Left lung (tissue), 4 donors: ENCODE measurements at regions not wholly inside any gene's neighbourhood (a gene's known extent, or its start where the extent isn't known, plus 50 kb on each side); places are given as distances from the start of the nearest gene placed in this dataset.

ENCODE experiments used
- ATAC-seq: fragments of 200-7000 bp; cut with Tn5 transposase; one replicate; pipeline ENCODE4 v1.9.1; 2020; ENCODE audit warnings: moderate library complexity
- DNase-seq, 4 donors: peaks; one replicate each; pipeline ENCODE4 v3.0.0-alpha.2; 2013 to 2020
- H3K27ac ChIP-seq, 2 donors: fragments of 200-600 bp; sonication (generic) in 1 of 2; one replicate each; pipeline versions ENCODE4 v1.5.0 to v1.8.0; 2020 to 2021
- H3K27me3 ChIP-seq, 2 donors: fragments of 200-600 bp; sonication (generic) in 1 of 2; one replicate each; pipeline versions ENCODE4 v1.5.0 to v1.8.0; 2020 to 2021
- H3K36me3 ChIP-seq, 2 donors: fragments of 200-600 bp; sonication (generic) in 1 of 2; one replicate each; pipeline versions ENCODE4 v1.5.0 to v1.8.0; 2020 to 2021
- H3K4me1 ChIP-seq, 2 donors: fragments of 200-600 bp; one replicate each; pipeline ENCODE4 v1.8.0; 2021
- H3K4me3 ChIP-seq, 2 donors: fragments of 200-600 bp; sonication (generic) in 1 of 2; one replicate each; pipeline versions ENCODE4 v1.5.0 to v1.8.0; 2020 to 2021; ENCODE audit warnings: mild to moderate bottlenecking in 1 of 2
- H3K9me3 ChIP-seq, 2 donors: fragments of 200-600 bp; sonication (generic) in 1 of 2; one replicate each; pipeline versions ENCODE4 v1.5.0 to v1.8.0; 2020 to 2021
- CTCF ChIP-seq, 2 donors: fragments of 200-600 bp; sonication (generic) in 1 of 2; IDR thresholded peaks; one replicate each; pipeline versions ENCODE4 v1.5.0 to v1.8.0; 2021; ENCODE audit warnings: antibody characterized with exemption in 2 of 2
- intact Hi-C, 2 donors: fragments of 100-400 bp; cut with DNase I; formaldehyde crosslinking; loops; one replicate each; pipeline versions ENCODE4 v1.11.2 to v1.14.2; 2022
- donor health status: DM: no; HTN: yes; CAD: no.
- donor health status: DM: no; HTN: no; CAD: no.

- Histone ChIP-seq H3K4me1 (no peaks in the 10 kb centered on the region), H3K4me3 (no peak overlapping the region), H3K9me3 (peaks cover 0 to 8% of the 10 kb centered on the region in 2 donors), H3K27ac (no peak overlapping the region), H3K27me3 (no peaks in the 10 kb centered on the region), H3K36me3 (no peaks in the 10 kb centered on the region)
- ATAC-seq: no peak
- intact Hi-C loops: no loop called here
- no peak for TF ChIP-seq CTCF (IDR thresholded peaks at IDR 0.05)
- DNase-seq: no peak
Observed at GRCh38 chr14:38107216-38107631, 100.5 kb upstream of the SSTR1 start.

GRCh38 chr14:38108681-38109080 is 99.0 kb upstream of the SSTR1 start:
- peaks cover 0 to 8% of the 10 kb centered on the region in 2 donors for H3K9me3 ChIP-seq
- no peak overlapping the region for H3K4me3 ChIP-seq
- no peak for DNase-seq
- H3K4me1 ChIP-seq: no peaks in the 10 kb centered on the region
- no peaks in the 10 kb centered on the region for H3K36me3 ChIP-seq
- ATAC-seq: no peak
- no peaks in the 10 kb centered on the region for H3K27me3 ChIP-seq
- no peak overlapping the region for H3K27ac ChIP-seq
- TF ChIP-seq CTCF (IDR thresholded peaks at IDR 0.05): no peak
- intact Hi-C loops: no loop called here

DNA sequence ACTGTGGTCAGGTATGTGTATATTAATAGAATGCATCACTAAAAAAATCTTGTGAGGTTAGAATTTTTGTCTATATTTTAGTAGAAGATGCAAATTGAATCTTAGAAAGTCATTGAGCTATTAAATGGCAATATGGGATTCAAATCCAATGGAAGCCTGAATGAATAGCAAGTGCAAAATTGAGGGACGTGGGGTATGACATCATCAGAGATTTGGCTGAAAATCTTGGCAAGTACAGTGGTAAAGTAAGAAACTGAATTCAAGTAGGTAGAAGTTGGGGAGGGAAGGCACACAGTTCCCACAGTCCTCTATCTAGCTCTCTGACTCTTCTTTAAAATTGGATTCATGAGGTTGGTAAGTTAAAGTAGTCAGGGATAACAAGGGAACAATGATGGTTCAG is 97.4 kb upstream of the SSTR1 start:
- DNase-seq: no peak
- TF ChIP-seq CTCF (IDR thresholded peaks at IDR 0.05): no peak
- H3K4me3 ChIP-seq: no peak overlapping the region
- intact Hi-C loops: no loop called here
- ATAC-seq: no peak
- H3K9me3 ChIP-seq: peaks cover 0 to 4% of the 10 kb centered on the region in 2 donors
- H3K27ac ChIP-seq: no peak overlapping the region
- no peaks in the 10 kb centered on the region for H3K36me3 ChIP-seq
- H3K4me1 ChIP-seq: no peaks in the 10 kb centered on the region
- H3K27me3 ChIP-seq: no peaks in the 10 kb centered on the region

DNA sequence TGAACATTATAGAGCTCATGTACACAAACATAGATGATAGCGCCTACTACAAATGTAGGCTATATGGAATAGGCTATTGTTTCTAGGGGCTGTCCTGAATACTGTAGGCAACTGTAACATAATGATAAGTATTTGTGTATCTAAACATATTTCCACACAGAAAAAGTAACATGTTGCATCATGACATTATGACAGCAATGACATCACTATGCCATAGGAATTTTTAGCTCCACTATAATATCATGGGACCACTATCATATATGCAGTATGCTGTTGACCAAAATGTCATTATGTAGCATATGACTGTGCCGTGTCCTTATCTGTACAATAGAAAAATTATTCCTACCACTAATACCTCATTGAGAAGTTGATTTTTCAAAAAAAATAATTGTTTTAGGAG is 96.7 kb upstream of the SSTR1 start:
- H3K36me3 ChIP-seq: no peaks in the 10 kb centered on the region
- TF ChIP-seq CTCF (IDR thresholded peaks at IDR 0.05): no peak
- intact Hi-C loops: no loop called here
- H3K9me3 ChIP-seq: peaks cover 0 to 4% of the 10 kb centered on the region in 2 donors
- H3K4me3 ChIP-seq: no peak overlapping the region
- no peak for ATAC-seq
- H3K4me1 ChIP-seq: no peaks in the 10 kb centered on the region
- DNase-seq: no peak
- H3K27ac ChIP-seq: no peak overlapping the region
- H3K27me3 ChIP-seq: no peaks in the 10 kb centered on the region

DNA sequence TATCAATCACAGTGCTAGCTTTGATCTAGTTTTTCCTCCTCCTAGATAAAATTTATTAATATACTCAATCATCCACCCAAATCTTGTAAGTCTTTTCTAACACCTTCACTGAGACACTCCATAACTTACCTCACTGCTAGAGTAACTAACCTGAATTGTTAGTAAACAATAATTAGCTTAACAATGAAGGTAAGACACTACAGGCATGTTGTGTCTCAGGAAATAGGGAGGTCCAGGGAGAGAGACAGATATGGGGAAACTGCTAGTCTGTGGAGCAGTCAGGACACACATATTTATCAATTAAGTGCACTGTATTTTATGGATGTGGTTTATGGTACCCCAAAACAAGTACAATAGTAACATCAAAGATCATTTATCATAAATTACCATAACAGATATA is 94.2 kb upstream of the SSTR1 start:
- Histone ChIP-seq H3K4me3 (no peak overlapping the region), H3K9me3 (no peaks in the 10 kb centered on the region), H3K27me3 (no peaks in the 10 kb centered on the region), H3K4me1 (no peaks in the 10 kb centered on the region), H3K36me3 (no peaks in the 10 kb centered on the region), H3K27ac (no peak overlapping the region)
- intact Hi-C loops: no loop called here
- ATAC-seq (no peak), DNase-seq (no peak)
- no peak for TF ChIP-seq CTCF (IDR thresholded peaks at IDR 0.05)
